ENCODE measurements at regions not wholly inside any gene's neighbourhood (a gene's known extent, or its start where the extent isn't known, plus 50 kb on each side); places are given as distances from the start of the nearest gene placed in this dataset.
A peak's percentile ranks its signal among the peaks of the same experiment; 100 is the strongest.
"Not testable (repeated sequence)": the region's sequence is repeated elsewhere in the genome, so short reads cannot be mapped to it uniquely, and the experiment has no call there.

GRCh38 chr12:27163048-27163715, 80.8 kb upstream of the C12orf71 start:
- CTCF ChIA-PET: no interaction called here

GRCh38 chr12:27163894-27164293, 80.2 kb upstream of the STK38L start:
- Mint-ChIP-seq H3K9me3 (ENCODE audit: insufficient read depth) (no peaks in the 10 kb centered on the region), H3K4me3 (no peak overlapping the region), H3K36me3 (ENCODE audit: low read depth) (peaks cover 4% of the 10 kb centered on the region), H3K4me1 (ENCODE audit: low read depth) (peaks cover 3% of the 10 kb centered on the region), H3K27me3 (ENCODE audit: low read depth) (peaks cover 3% of the 10 kb centered on the region), H3K27ac (no peak overlapping the region)
- CTCF ChIA-PET: no interaction called here
- DNase-seq (no peak), ATAC-seq (no peak)
- POLR2A ChIA-PET: no interaction called here

More at GRCh38 chr12:27163048-27163715, 80.8 kb upstream of the C12orf71 start:
- Mint-ChIP-seq H3K9me3 (ENCODE audit: insufficient read depth) (no peaks in the 10 kb centered on the region), H3K4me1 (ENCODE audit: low read depth) (peaks cover 3% of the 10 kb centered on the region), H3K27me3 (ENCODE audit: low read depth) (peaks cover 3% of the 10 kb centered on the region), H3K4me3 (no peak overlapping the region), H3K36me3 (ENCODE audit: low read depth) (peaks cover 4% of the 10 kb centered on the region), H3K27ac (no peak overlapping the region)
- ATAC-seq (no peak), DNase-seq (no peak)
- POLR2A ChIA-PET: no interaction called here

DNA sequence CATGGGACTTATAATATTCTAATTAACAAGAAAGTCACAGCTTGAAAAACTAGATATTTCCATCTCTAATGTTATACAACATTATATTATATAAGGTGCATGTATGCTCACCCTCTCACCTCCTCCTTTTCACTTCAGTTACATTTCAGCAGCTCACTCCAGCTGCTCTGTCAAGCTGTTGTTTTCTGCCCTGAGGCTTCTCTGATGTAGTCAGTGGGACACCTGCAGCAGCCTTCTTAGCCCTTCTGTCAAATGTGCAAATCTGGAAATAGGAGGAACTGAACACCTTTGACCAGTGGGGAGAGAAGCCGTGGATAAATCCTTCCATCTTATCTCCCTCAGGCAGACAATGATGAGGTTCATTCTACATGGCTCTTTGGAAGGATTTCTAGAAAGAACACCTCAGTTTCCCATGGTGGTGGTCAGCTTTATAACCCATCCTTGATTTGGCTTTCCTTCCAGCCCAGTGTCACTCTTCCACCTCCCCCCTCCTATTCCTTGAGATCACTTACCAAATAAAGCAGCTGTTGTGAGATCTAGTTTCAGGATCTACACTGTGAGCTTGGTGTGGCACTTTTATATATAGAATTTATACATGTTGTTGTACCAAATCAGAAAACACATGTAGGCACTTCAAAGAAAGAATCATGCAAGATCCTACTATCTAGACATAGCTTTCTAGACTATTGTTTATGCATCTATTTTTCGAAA, 79.6 kb upstream of the STK38L start:
- ATAC-seq (no peak), DNase-seq (no peak)
- ChIA-PET POLR2A (no interaction called here), CTCF (no interaction called here)
- peaks cover 3% of the 10 kb centered on the region for H3K27me3 Mint-ChIP-seq (ENCODE audit: low read depth)
- no peak overlapping the region for H3K27ac Mint-ChIP-seq
- no peak overlapping the region for H3K4me3 Mint-ChIP-seq
- H3K9me3 Mint-ChIP-seq (ENCODE audit: insufficient read depth): no peaks in the 10 kb centered on the region
- H3K4me1 Mint-ChIP-seq (ENCODE audit: low read depth): peaks cover 3% of the 10 kb centered on the region
- peaks cover 4% of the 10 kb centered on the region for H3K36me3 Mint-ChIP-seq (ENCODE audit: low read depth)

GRCh38 chr12:27165958-27166357, 78.1 kb upstream of the STK38L start:
- H3K4me3 Mint-ChIP-seq; H3K36me3 Mint-ChIP-seq (ENCODE audit: low read depth); H3K4me1 Mint-ChIP-seq (ENCODE audit: low read depth); H3K9me3 Mint-ChIP-seq (ENCODE audit: insufficient read depth); H3K27ac Mint-ChIP-seq; H3K27me3 Mint-ChIP-seq (ENCODE audit: low read depth); POLR2A ChIA-PET; ATAC-seq; CTCF ChIA-PET; DNase-seq: not testable (repeated sequence)

DNA sequence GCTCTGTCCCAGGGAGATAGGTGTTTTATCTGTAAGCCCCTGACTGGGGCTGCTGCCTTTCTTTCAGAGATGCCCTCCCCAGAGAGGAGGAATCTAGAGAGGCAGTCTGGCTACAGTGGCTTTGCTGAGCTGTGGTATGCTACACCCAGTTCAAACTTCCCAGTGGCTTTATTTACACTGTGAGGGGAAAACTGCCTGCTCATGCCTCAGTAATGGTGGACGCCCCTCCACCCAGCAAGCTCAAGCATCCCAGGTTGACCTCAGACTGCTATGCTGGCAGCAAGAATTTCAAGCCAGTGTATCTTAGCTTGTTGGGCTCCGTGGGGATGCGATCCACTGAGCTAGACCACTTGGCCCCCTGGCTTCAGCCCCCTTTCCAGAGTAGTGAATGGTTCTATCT, 72.6 kb upstream of the STK38L start:
- H3K4me3 Mint-ChIP-seq; CTCF ChIA-PET; H3K27me3 Mint-ChIP-seq (ENCODE audit: low read depth); H3K27ac Mint-ChIP-seq; POLR2A ChIA-PET; H3K9me3 Mint-ChIP-seq (ENCODE audit: insufficient read depth); DNase-seq; H3K4me1 Mint-ChIP-seq (ENCODE audit: low read depth); H3K36me3 Mint-ChIP-seq (ENCODE audit: low read depth); ATAC-seq: not testable (repeated sequence)

- DNase-seq: no peak
- H3K27me3 Mint-ChIP-seq (ENCODE audit: low read depth): no peaks in the 10 kb centered on the region
- ATAC-seq: no peak
- H3K36me3 Mint-ChIP-seq (ENCODE audit: low read depth): no peaks in the 10 kb centered on the region
- H3K4me3 Mint-ChIP-seq: no peak overlapping the region
- peaks cover 18% of the 10 kb centered on the region for H3K4me1 Mint-ChIP-seq (ENCODE audit: low read depth)
- ChIA-PET CTCF (interaction anchor here (1.4 to 1.5 kb wide), 2 partner anchors 25 to 50 kb away, joined by 3 read pairs; no protein-coding TSS in a partner anchor), POLR2A (no interaction called here)
- no peak overlapping the region for H3K27ac Mint-ChIP-seq
- H3K9me3 Mint-ChIP-seq (ENCODE audit: insufficient read depth): no peaks in the 10 kb centered on the region
These were observed 67.3 kb upstream of the STK38L start for GRCh38 chr12:27176765-27177164.

- CTCF ChIA-PET: interaction anchor here (1.4 to 1.5 kb wide), 2 partner anchors 26 to 50 kb away, joined by 3 read pairs; no protein-coding TSS in a partner anchor
- no peaks in the 10 kb centered on the region for H3K9me3 Mint-ChIP-seq (ENCODE audit: insufficient read depth)
- peaks cover 18% of the 10 kb centered on the region for H3K4me1 Mint-ChIP-seq (ENCODE audit: low read depth)
- no peak overlapping the region for H3K4me3 Mint-ChIP-seq
- H3K36me3 Mint-ChIP-seq (ENCODE audit: low read depth): no peaks in the 10 kb centered on the region
- ATAC-seq (no peak), DNase-seq (no peak)
- H3K27ac Mint-ChIP-seq: no peak overlapping the region
- POLR2A ChIA-PET: no interaction called here
- no peaks in the 10 kb centered on the region for H3K27me3 Mint-ChIP-seq (ENCODE audit: low read depth)
These were observed 66.4 kb upstream of the STK38L start for GRCh38 chr12:27177706-27178105.

GRCh38 chr12:27178255-27178654, 65.8 kb upstream of the STK38L start:
- ATAC-seq (no peak), DNase-seq (no peak)
- H3K27ac Mint-ChIP-seq: no peak overlapping the region
- no peaks in the 10 kb centered on the region for H3K36me3 Mint-ChIP-seq (ENCODE audit: low read depth)
- ChIA-PET POLR2A (no interaction called here), CTCF (interaction anchor here (0.8 to 2.0 kb wide), 3 partner anchors 10 to 66 kb away, joined by 3 to 6 read pairs (median 4); no protein-coding TSS in a partner anchor)
- no peak overlapping the region for H3K4me3 Mint-ChIP-seq
- H3K9me3 Mint-ChIP-seq (ENCODE audit: insufficient read depth): no peaks in the 10 kb centered on the region
- peaks cover 18% of the 10 kb centered on the region for H3K4me1 Mint-ChIP-seq (ENCODE audit: low read depth)
- H3K27me3 Mint-ChIP-seq (ENCODE audit: low read depth): no peaks in the 10 kb centered on the region

DNA sequence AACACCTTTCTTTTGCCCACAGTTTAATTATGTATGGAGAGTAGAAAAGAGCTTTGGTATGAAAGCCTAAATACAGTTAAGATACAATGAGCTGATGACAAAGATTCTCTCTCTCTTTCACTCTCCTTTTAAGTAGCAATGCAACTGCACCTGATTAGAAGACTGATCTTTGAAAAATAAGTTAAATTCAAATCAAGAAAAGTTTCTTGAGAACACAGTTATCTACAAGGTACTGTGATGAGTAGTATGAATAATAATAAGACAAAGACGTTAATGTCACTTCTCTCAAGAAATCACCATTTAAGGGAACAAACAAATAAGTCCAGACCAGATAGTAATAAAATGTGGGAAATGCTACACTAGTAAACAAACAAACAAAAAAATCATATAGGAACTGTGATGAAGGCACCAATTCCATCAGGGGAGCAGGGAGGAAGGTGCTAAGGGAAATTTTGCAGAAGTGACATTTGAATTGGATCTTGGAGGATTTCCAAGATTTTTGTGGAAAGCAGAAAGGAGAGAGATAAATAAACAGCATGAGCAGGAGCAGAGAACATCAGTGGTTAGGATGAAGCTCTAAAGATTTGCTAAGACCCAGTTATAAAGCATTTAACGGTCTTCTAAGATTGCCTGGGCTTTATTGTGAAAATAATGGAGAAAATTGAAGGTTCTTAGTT, 65.2 kb upstream of the STK38L start:
- POLR2A ChIA-PET: no interaction called here
- Mint-ChIP-seq H3K27ac (peak overlapping the region; percentile 0), H3K4me3 (no peak overlapping the region), H3K36me3 (ENCODE audit: low read depth) (no peaks in the 10 kb centered on the region), H3K9me3 (ENCODE audit: insufficient read depth) (no peaks in the 10 kb centered on the region), H3K4me1 (ENCODE audit: low read depth) (peaks cover 18% of the 10 kb centered on the region), H3K27me3 (ENCODE audit: low read depth) (no peaks in the 10 kb centered on the region)
- ATAC-seq (no peak), DNase-seq (no peak)
- CTCF ChIA-PET: interaction anchor here (0.8 to 2.4 kb wide), 5 partner anchors 11 to 66 kb away, joined by 4 to 10 read pairs (median 5); no protein-coding TSS in a partner anchor

DNA sequence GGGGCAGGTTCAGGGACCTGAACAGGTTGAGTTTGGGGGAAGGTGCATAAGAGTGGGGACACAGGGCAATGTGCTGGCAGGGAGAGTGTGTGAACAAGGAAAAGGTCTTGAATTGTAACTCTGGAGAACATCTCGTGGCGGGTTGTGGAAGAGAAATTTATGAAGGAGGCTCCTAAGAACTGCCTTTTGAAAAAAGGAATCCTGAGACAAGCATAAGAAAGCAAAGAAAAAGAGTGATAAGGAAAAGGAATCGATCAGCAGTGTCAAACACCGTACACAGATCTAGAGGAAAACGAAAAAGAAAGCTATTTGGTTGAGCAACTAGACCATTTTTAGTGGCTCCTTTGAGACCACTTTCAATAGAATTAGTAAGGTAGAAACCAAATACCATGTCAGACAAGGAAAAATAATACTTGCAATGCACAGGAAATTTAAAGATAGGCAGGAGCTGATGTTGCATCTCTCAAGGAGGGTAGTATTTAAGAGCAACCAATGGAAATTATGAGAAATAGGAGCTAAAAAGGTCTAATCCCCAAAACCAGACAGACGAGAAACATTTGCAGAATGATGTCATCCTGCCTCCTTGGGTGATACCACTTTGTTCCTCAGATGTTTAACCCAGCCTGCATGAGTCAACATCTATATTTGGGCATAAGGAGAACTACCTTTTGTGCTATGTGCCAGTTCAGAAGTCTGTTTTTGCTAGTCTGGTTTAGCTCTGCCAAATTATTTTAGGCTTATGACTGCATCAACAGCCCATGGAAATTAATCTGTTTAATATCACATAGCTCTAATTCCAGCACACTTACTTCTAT, 64.5 kb upstream of the STK38L start:
- Mint-ChIP-seq H3K27me3 (ENCODE audit: low read depth) (no peaks in the 10 kb centered on the region), H3K27ac (peak overlapping the region; percentile 0), H3K9me3 (ENCODE audit: insufficient read depth) (no peaks in the 10 kb centered on the region), H3K4me3 (no peak overlapping the region), H3K36me3 (ENCODE audit: low read depth) (no peaks in the 10 kb centered on the region), H3K4me1 (ENCODE audit: low read depth) (peaks cover 22% of the 10 kb centered on the region)
- ChIA-PET POLR2A (interaction anchor here (0.8 to 1.0 kb wide), 2 partner anchors 70 to 164 kb away, joined by 3 read pairs; no protein-coding TSS in a partner anchor), CTCF (interaction anchor here (0.8 to 2.4 kb wide), 9 partner anchors 11 to 157 kb away, joined by 3 to 10 read pairs (median 4); partner anchors contain the start of gene MED21)
- DNase-seq (peak; percentile 46), ATAC-seq (peak; percentile 93)

DNA sequence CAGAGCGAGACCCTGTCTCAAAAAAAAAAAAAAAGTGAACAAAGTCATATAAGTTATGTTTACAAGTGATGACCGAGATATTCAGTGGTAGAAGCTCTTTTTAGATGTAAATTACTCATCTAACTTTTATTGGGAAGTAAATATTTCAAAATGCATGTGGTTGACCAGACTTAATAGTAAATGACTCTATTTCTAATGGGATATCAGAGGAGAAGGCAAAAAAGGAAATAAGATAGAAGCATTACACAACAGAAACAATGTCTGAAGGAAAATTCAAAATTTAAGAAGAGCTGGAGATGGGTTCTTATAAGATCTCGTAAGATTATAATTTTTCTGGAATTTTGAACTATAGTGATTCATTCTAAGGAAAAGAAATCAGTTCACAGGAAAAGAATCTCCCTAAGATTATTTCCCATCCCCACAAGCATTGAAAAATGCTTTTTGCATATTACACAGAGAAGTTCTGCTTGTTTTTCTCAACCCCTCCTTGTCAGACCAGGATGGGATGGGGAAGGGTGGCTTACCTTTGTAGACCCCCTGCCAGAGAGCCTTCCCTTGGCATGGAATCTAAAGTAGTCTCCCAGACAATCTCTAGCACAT, 63.1 kb upstream of the STK38L start:
- Mint-ChIP-seq H3K27ac (no peak overlapping the region), H3K4me1 (ENCODE audit: low read depth) (peaks cover 32% of the 10 kb centered on the region), H3K9me3 (ENCODE audit: insufficient read depth) (no peaks in the 10 kb centered on the region), H3K4me3 (no peak overlapping the region), H3K27me3 (ENCODE audit: low read depth) (no peaks in the 10 kb centered on the region), H3K36me3 (ENCODE audit: low read depth) (no peaks in the 10 kb centered on the region)
- ChIA-PET POLR2A (no interaction called here), CTCF (interaction anchor here (0.6 to 2.4 kb wide), 4 partner anchors 10 to 48 kb away, joined by 3 to 10 read pairs (median 4); no protein-coding TSS in a partner anchor)
- no peak for DNase-seq
- ATAC-seq: no peak
